ENCODE measurements at regions not wholly inside any gene's neighbourhood (a gene's known extent, or its start where the extent isn't known, plus 50 kb on each side); places are given as distances from the start of the nearest gene placed in this dataset.

GRCh38 chr13:23060959-23061358 lies 119.8 kb upstream of the SGCG start:
- TF ChIP-seq CTCF (conservative IDR thresholded peaks at IDR 0.05), result no peak
- H3K27ac ChIP-seq, result no peak overlapping the region

GRCh38 chr13:23067129-23067528 lies 113.7 kb upstream of the SGCG start:
- no peak for TF ChIP-seq CTCF (conservative IDR thresholded peaks at IDR 0.05)
- no peak overlapping the region for H3K27ac ChIP-seq

- no peak for TF ChIP-seq CTCF (conservative IDR thresholded peaks at IDR 0.05)
- no peak overlapping the region for H3K27ac ChIP-seq
Measured at GRCh38 chr13:23069566-23069965, 111.2 kb upstream of the SGCG start.

GRCh38 chr13:23074075-23074828 lies 106.5 kb upstream of the SGCG start:
- no peak for TF ChIP-seq CTCF (conservative IDR thresholded peaks at IDR 0.05)

GRCh38 chr13:23081220-23081619 lies 99.6 kb upstream of the SGCG start:
- H3K27ac ChIP-seq, result no peak overlapping the region
- no peak for TF ChIP-seq CTCF (conservative IDR thresholded peaks at IDR 0.05)

More at GRCh38 chr13:23074075-23074828, 106.5 kb upstream of the SGCG start:
- H3K27ac ChIP-seq, result no peak overlapping the region

- no peak for TF ChIP-seq CTCF (conservative IDR thresholded peaks at IDR 0.05)
Measured at GRCh38 chr13:23081901-23082300, 98.9 kb upstream of the SGCG start.

GRCh38 chr13:23086968-23087623 lies 93.7 kb upstream of the SGCG start:
- H3K27ac ChIP-seq, result no peak overlapping the region

More at GRCh38 chr13:23081901-23082300, 98.9 kb upstream of the SGCG start:
- no peak overlapping the region for H3K27ac ChIP-seq

More at GRCh38 chr13:23086968-23087623, 93.7 kb upstream of the SGCG start:
- no peak for TF ChIP-seq CTCF (conservative IDR thresholded peaks at IDR 0.05)
